BE2C (cell line): ENCODE measurements at regions not wholly inside any gene's neighbourhood (a gene's known extent, or its start where the extent isn't known, plus 50 kb on each side); places are given as distances from the start of the nearest gene placed in this dataset.

ENCODE experiments used
- DNase-seq: peaks from one replicate; pipeline ENCODE4 v3.0.0-alpha.2; 2020
- H3K27me3 ChIP-seq: fragments of 250-450 bp; sonication (Bioruptor Pico); 2 replicates; pipeline ENCODE4 v1.5.1; 2020; ENCODE audit warnings: mild to moderate bottlenecking
- H3K36me3 ChIP-seq: fragments of 250-450 bp; sonication (Bioruptor Pico); 2 replicates; pipeline ENCODE4 v1.5.1; 2020; ENCODE audit warnings: mild to moderate bottlenecking
- H3K4me1 ChIP-seq: fragments of 250-450 bp; sonication (Bioruptor Pico); 2 replicates; pipeline ENCODE4 v1.5.1; 2020
- H3K4me3 ChIP-seq: 2 replicates; pipeline ENCODE4 v1.5.1; 2011; ENCODE audit warnings: low read depth, low read length
- H3K9me3 ChIP-seq: fragments of 250-450 bp; sonication (Bioruptor Pico); 2 replicates; pipeline ENCODE4 v1.5.1; 2020
- CTCF ChIP-seq: IDR thresholded peaks from 2 replicates; pipeline ENCODE4 v1.5.1; 2012; ENCODE audit warnings: mild to moderate bottlenecking, low read depth, low read length

GRCh38 chr15:96416934-96417759 lies 86.6 kb downstream of the NR2F2 start:
- no peak for DNase-seq
- H3K27me3 ChIP-seq = peaks cover 98% of the 10 kb centered on the region
- H3K4me1 ChIP-seq = no peaks in the 10 kb centered on the region
- no peak for TF ChIP-seq CTCF
- no peaks in the 10 kb centered on the region; the same call in 1 of the 2 replicates for H3K9me3 ChIP-seq
- H3K4me3 ChIP-seq = no peak overlapping the region
- no peaks in the 10 kb centered on the region for H3K36me3 ChIP-seq

- H3K4me3 ChIP-seq = no peak overlapping the region
- no peaks in the 10 kb centered on the region; the same call in 1 of the 2 replicates for H3K9me3 ChIP-seq
- no peaks in the 10 kb centered on the region for H3K36me3 ChIP-seq
- DNase-seq = no peak
- H3K4me1 ChIP-seq = no peaks in the 10 kb centered on the region
- peaks cover 98% of the 10 kb centered on the region for H3K27me3 ChIP-seq
- TF ChIP-seq CTCF = no peak
Observed at GRCh38 chr15:96417760-96418130, 87.2 kb downstream of the NR2F2 start.

- no peaks in the 10 kb centered on the region for H3K36me3 ChIP-seq
- DNase-seq = no peak
- TF ChIP-seq CTCF = no peak
- H3K4me3 ChIP-seq = no peak overlapping the region
- no peaks in the 10 kb centered on the region; the same call in 1 of the 2 replicates for H3K9me3 ChIP-seq
- peaks cover 96% of the 10 kb centered on the region for H3K27me3 ChIP-seq
- no peaks in the 10 kb centered on the region for H3K4me1 ChIP-seq
Observed at GRCh38 chr15:96418146-96418545, 87.6 kb downstream of the NR2F2 start.

- Histone ChIP-seq H3K4me1 (no peaks in the 10 kb centered on the region), H3K27me3 (peaks cover 65% of the 10 kb centered on the region), H3K4me3 (no peak overlapping the region), H3K36me3 (no peaks in the 10 kb centered on the region), H3K9me3 (no peaks in the 10 kb centered on the region; the same call in 1 of the 2 replicates)
- no peak for DNase-seq
- no peak for TF ChIP-seq CTCF
Observed at GRCh38 chr15:96421178-96421601, 90.7 kb downstream of the NR2F2 start.

- H3K36me3 ChIP-seq = no peaks in the 10 kb centered on the region
- H3K4me1 ChIP-seq = no peaks in the 10 kb centered on the region
- H3K9me3 ChIP-seq = no peaks in the 10 kb centered on the region; the same call in 1 of the 2 replicates
- peaks cover 56% of the 10 kb centered on the region for H3K27me3 ChIP-seq
- no peak overlapping the region for H3K4me3 ChIP-seq
- TF ChIP-seq CTCF = no peak
- no peak for DNase-seq
Observed at GRCh38 chr15:96422125-96422524, 91.6 kb downstream of the NR2F2 start.

GRCh38 chr15:96424674-96425073 lies 94.2 kb downstream of the NR2F2 start:
- no peak overlapping the region for H3K4me3 ChIP-seq
- H3K4me1 ChIP-seq = no peaks in the 10 kb centered on the region
- TF ChIP-seq CTCF = no peak
- peaks cover 32% of the 10 kb centered on the region for H3K27me3 ChIP-seq
- no peaks in the 10 kb centered on the region for H3K36me3 ChIP-seq
- no peak for DNase-seq
- H3K9me3 ChIP-seq = no peaks in the 10 kb centered on the region; the same call in 1 of the 2 replicates
